ENCODE measurements at regions not wholly inside any gene's neighbourhood (a gene's known extent, or its start where the extent isn't known, plus 50 kb on each side); places are given as distances from the start of the nearest gene placed in this dataset.

DNA sequence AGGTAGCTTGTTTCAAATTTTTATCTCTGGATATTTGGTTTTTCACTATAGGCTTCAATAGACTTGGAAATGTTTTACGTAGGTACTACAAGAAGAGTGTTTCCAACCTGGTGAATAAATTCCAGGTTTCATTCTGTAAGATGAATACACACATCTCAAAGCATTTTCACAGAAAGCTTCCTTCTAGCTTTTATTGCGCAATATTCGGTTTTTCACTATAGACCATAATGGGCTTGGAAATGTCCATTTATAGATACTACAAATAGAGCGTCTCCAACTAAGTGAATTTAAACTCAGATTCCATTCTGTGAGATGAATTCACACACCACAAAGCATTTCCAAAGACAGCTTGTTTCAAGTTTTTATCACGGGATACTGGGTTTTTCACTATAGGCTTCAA is 857.7 kb upstream of the HS3ST1 start:
- Histone ChIP-seq H3K36me3 (replicated peaks; ENCODE audit: insufficient read depth, low read length) (no peaks in the 10 kb centered on the region), H3K9me3 (replicated peaks; ENCODE audit: insufficient read depth, low read length) (no peaks in the 10 kb centered on the region), H3F3A (ENCODE audit: insufficient read depth, low read length) (no peaks in the 10 kb centered on the region), H2AFZ (ENCODE audit: low read length) (no peak overlapping the region), H4K20me1 (ENCODE audit: insufficient read depth, low read length) (no peaks in the 10 kb centered on the region), H3K27ac (ENCODE audit: low read length) (no peak overlapping the region), H3K4me3 (ENCODE audit: low read length) (no peak overlapping the region), H3K9ac (ENCODE audit: low read length) (no peak overlapping the region), H3K79me2 (ENCODE audit: low read length) (no peaks in the 10 kb centered on the region), H3K4me1 (ENCODE audit: low read length) (no peaks in the 10 kb centered on the region), H3K4me2 (ENCODE audit: low read depth, low read length) (no peak overlapping the region), H3K27me3 (replicated peaks; ENCODE audit: insufficient read depth, low read length) (no peaks in the 10 kb centered on the region), H3K9me2 (replicated peaks; ENCODE audit: insufficient read depth, low read length) (no peaks in the 10 kb centered on the region)
- no peak for DNase-seq
- TF ChIP-seq EZH2 (optimal IDR thresholded peaks at IDR 0.05; ENCODE audit: low read depth, low read length) (no peak), EZH2phosphoT487 (IDR thresholded peaks at IDR 0.05; ENCODE audit: low read length) (no peak), CTCF (IDR thresholded peaks at IDR 0.05; ENCODE audit: low read length) (no peak)

GRCh38 chr4:12270546-12270945 is 841.9 kb upstream of the HS3ST1 start:
- Histone ChIP-seq H3F3A (ENCODE audit: insufficient read depth, low read length) (no peaks in the 10 kb centered on the region), H3K36me3 (replicated peaks; ENCODE audit: insufficient read depth, low read length) (no peaks in the 10 kb centered on the region), H2AFZ (ENCODE audit: low read length) (no peak overlapping the region), H3K27me3 (replicated peaks; ENCODE audit: insufficient read depth, low read length) (no peaks in the 10 kb centered on the region), H3K4me2 (ENCODE audit: low read depth, low read length) (no peak overlapping the region), H3K79me2 (ENCODE audit: low read length) (no peaks in the 10 kb centered on the region), H3K9me2 (replicated peaks; ENCODE audit: insufficient read depth, low read length) (no peaks in the 10 kb centered on the region), H3K9ac (ENCODE audit: low read length) (no peak overlapping the region), H3K4me3 (ENCODE audit: low read length) (no peak overlapping the region), H4K20me1 (ENCODE audit: insufficient read depth, low read length) (no peaks in the 10 kb centered on the region), H3K27ac (ENCODE audit: low read length) (no peak overlapping the region), H3K4me1 (ENCODE audit: low read length) (no peaks in the 10 kb centered on the region), H3K9me3 (replicated peaks; ENCODE audit: insufficient read depth, low read length) (no peaks in the 10 kb centered on the region)
- no peak for DNase-seq
- no peak for TF ChIP-seq EZH2 (optimal IDR thresholded peaks at IDR 0.05; ENCODE audit: low read depth, low read length)
- no peak for TF ChIP-seq EZH2phosphoT487 (IDR thresholded peaks at IDR 0.05; ENCODE audit: low read length)
- TF ChIP-seq CTCF (IDR thresholded peaks at IDR 0.05; ENCODE audit: low read length): no peak

- no peaks in the 10 kb centered on the region for H3K27me3 ChIP-seq (replicated peaks; ENCODE audit: insufficient read depth, low read length)
Measured at GRCh38 chr4:12265554-12265953, 836.9 kb upstream of the HS3ST1 start.

More at GRCh38 chr4:12265554-12265953, 836.9 kb upstream of the HS3ST1 start:
- no peak overlapping the region for H3K27ac ChIP-seq (ENCODE audit: low read length)
- H3K9ac ChIP-seq (ENCODE audit: low read length): no peak overlapping the region
- no peaks in the 10 kb centered on the region for H3F3A ChIP-seq (ENCODE audit: insufficient read depth, low read length)
- no peaks in the 10 kb centered on the region for H3K79me2 ChIP-seq (ENCODE audit: low read length)
- no peaks in the 10 kb centered on the region for H3K36me3 ChIP-seq (replicated peaks; ENCODE audit: insufficient read depth, low read length)
- H3K4me3 ChIP-seq (ENCODE audit: low read length): no peak overlapping the region
- H3K9me2 ChIP-seq (replicated peaks; ENCODE audit: insufficient read depth, low read length): no peaks in the 10 kb centered on the region
- no peaks in the 10 kb centered on the region for H3K9me3 ChIP-seq (replicated peaks; ENCODE audit: insufficient read depth, low read length)
- H3K4me2 ChIP-seq (ENCODE audit: low read depth, low read length): no peak overlapping the region
- TF ChIP-seq EZH2 (optimal IDR thresholded peaks at IDR 0.05; ENCODE audit: low read depth, low read length) (no peak), EZH2phosphoT487 (IDR thresholded peaks at IDR 0.05; ENCODE audit: low read length) (no peak), CTCF (IDR thresholded peaks at IDR 0.05; ENCODE audit: low read length) (no peak)
- no peak overlapping the region for H2AFZ ChIP-seq (ENCODE audit: low read length)
- no peaks in the 10 kb centered on the region for H4K20me1 ChIP-seq (ENCODE audit: insufficient read depth, low read length)
- DNase-seq: no peak
- no peaks in the 10 kb centered on the region for H3K4me1 ChIP-seq (ENCODE audit: low read length)
